SK-N-SH treated with all-trans-retinoic acid at 6 μM for 48 hours (cell line): ENCODE measurements at regions not wholly inside any gene's neighbourhood (a gene's known extent, or its start where the extent isn't known, plus 50 kb on each side); places are given as distances from the start of the nearest gene placed in this dataset.

Experiments
- ATAC-seq: fragments of 200-7000 bp; cut with Tn5 transposase; 3 replicates; pipeline ENCODE4 v1.9.1; 2020; ENCODE audit warnings: mild to moderate bottlenecking, moderate library complexity
- ARNTL ChIP-seq: fragments of 450-650 bp; formaldehyde crosslinking; IDR thresholded peaks from 2 replicates; pipeline ENCODE4 v1.5.0; 2020; ENCODE audit warnings: low read depth, mild to moderate bottlenecking, moderate library complexity, borderline replicate concordance
- CREB5 ChIP-seq: fragments of 250-450 bp; sonication (Bioruptor Pico); IDR thresholded peaks from 2 replicates; pipeline ENCODE4 v1.5.1; 2020; ENCODE audit warnings: low read depth, mild to moderate bottlenecking, moderate library complexity
- CSDC2 ChIP-seq: fragments of 250-450 bp; sonication (Bioruptor Pico); IDR thresholded peaks from 2 replicates; pipeline ENCODE4 v1.5.0; 2020; ENCODE audit warnings: mild to moderate bottlenecking, moderate library complexity
- CSRNP3 ChIP-seq: fragments of 250-450 bp; sonication (Bioruptor Pico); IDR thresholded peaks from 2 replicates; pipeline ENCODE4 v1.5.1; 2021; ENCODE audit warnings: mild to moderate bottlenecking, moderate library complexity
- ESRRG ChIP-seq: fragments of 250-450 bp; sonication (Bioruptor Pico); IDR thresholded peaks from 2 replicates; pipeline ENCODE4 v1.6.1; 2021; ENCODE audit warnings: mild to moderate bottlenecking
- ISL1 ChIP-seq: fragments of 250-450 bp; sonication (Bioruptor Pico); IDR thresholded peaks from 2 replicates; pipeline ENCODE4 v2.1.2; 2022; ENCODE audit warnings: mild to moderate bottlenecking, moderate library complexity
- OSR1 ChIP-seq: fragments of 250-450 bp; sonication (Bioruptor Pico); IDR thresholded peaks from 2 replicates; pipeline ENCODE4 v1.8.0; 2022; ENCODE audit warnings: moderate library complexity, mild to moderate bottlenecking, inconsistent platforms
- PATZ1 ChIP-seq: fragments of 250-450 bp; sonication (Bioruptor Pico); IDR thresholded peaks from 2 replicates; pipeline ENCODE4 v1.8.0; 2020; ENCODE audit warnings: mild to moderate bottlenecking, moderate library complexity, borderline replicate concordance
- POU6F1 ChIP-seq: fragments of 250-450 bp; sonication (Bioruptor Pico); IDR thresholded peaks from 2 replicates; pipeline ENCODE4 v1.8.0; 2021; ENCODE audit warnings: low read depth, mild to moderate bottlenecking, moderate library complexity, borderline replicate concordance
- PPARA ChIP-seq: fragments of 250-450 bp; sonication (Bioruptor Pico); IDR thresholded peaks from 2 replicates; pipeline ENCODE4 v1.5.0; 2020; ENCODE audit warnings: mild to moderate bottlenecking, borderline replicate concordance
- SNAI2 ChIP-seq: fragments of 250-450 bp; sonication (Bioruptor Pico); IDR thresholded peaks from 2 replicates; pipeline ENCODE4 v1.5.0; 2020; ENCODE audit warnings: mild to moderate bottlenecking, moderate library complexity
- TCF4 ChIP-seq: fragments of 250-450 bp; sonication (Bioruptor Pico); IDR thresholded peaks from 2 replicates; pipeline ENCODE4 v1.8.0; 2021; ENCODE audit warnings: mild to moderate bottlenecking, moderate library complexity, borderline replicate concordance
- TSHZ2 ChIP-seq: fragments of 250-450 bp; sonication (Bioruptor Pico); IDR thresholded peaks from 2 replicates; pipeline ENCODE4 v1.5.0; 2020; ENCODE audit warnings: mild to moderate bottlenecking, moderate library complexity
- ZFP3 ChIP-seq: fragments of 250-450 bp; sonication (Bioruptor Pico); IDR thresholded peaks from 2 replicates; pipeline ENCODE4 v1.5.0; 2020; ENCODE audit warnings: mild to moderate bottlenecking, moderate library complexity
- ZNF565 ChIP-seq: fragments of 450-650 bp; formaldehyde crosslinking; conservative IDR thresholded peaks from 2 replicates; pipeline ENCODE4 v1.5.0; 2020; ENCODE audit warnings: low read depth, mild to moderate bottlenecking, moderate library complexity
- ZNF8 ChIP-seq: fragments of 450-650 bp; formaldehyde crosslinking; IDR thresholded peaks from 2 replicates; pipeline ENCODE4 v1.5.0; 2020; ENCODE audit warnings: mild to moderate bottlenecking, moderate library complexity

GRCh38 chr3:184651904-184652303, 60.0 kb downstream of the MAGEF1 start (continued):
- TF ChIP-seq TSHZ2 = no peak
- TF ChIP-seq ARNTL (CRISPR knock-in tag) = no peak
- TF ChIP-seq, all 23 proteins: peak for 0

GRCh38 chr3:184648636-184649035, 63.2 kb downstream of the MAGEF1 start:
- no peak for ATAC-seq
- TF ChIP-seq CSDC2 (CRISPR knock-in tag) = no peak
- no peak for TF ChIP-seq ZNF8
- TF ChIP-seq ZFP3 (CRISPR knock-in tag) = no peak
- TF ChIP-seq ISL1 (CRISPR knock-in tag) = no peak
- TF ChIP-seq ZNF565 (CRISPR knock-in tag) = no peak
- no peak for TF ChIP-seq POU6F1
- TF ChIP-seq PATZ1 (CRISPR knock-in tag) = no peak
- TF ChIP-seq, all 23 proteins: peak for 0

- no peak; the same call in 2 of the 3 replicates for ATAC-seq
- TF ChIP-seq ARNTL (CRISPR knock-in tag) (no peak), SNAI2 (CRISPR knock-in tag) (no peak), TSHZ2 (no peak), CSDC2 (CRISPR knock-in tag) (no peak), CREB5 (CRISPR knock-in tag) (no peak), ESRRG (CRISPR knock-in tag) (no peak), CSRNP3 (CRISPR knock-in tag) (no peak), ZFP3 (CRISPR knock-in tag) (no peak), PPARA (CRISPR knock-in tag) (no peak), OSR1 (no peak), ZNF8 (no peak), TCF4 (CRISPR knock-in tag) (no peak), ZNF565 (CRISPR knock-in tag) (no peak)
These were observed 64.4 kb downstream of the MAGEF1 start for GRCh38 chr3:184647405-184647936.
